ENCODE measurements at regions not wholly inside any gene's neighbourhood (a gene's known extent, or its start where the extent isn't known, plus 50 kb on each side); places are given as distances from the start of the nearest gene placed in this dataset.

GRCh38 chr11:81705283-81705682 is 1028.4 kb downstream of the FAM181B start:
- Histone ChIP-seq H3K27ac (ENCODE audit: low read depth, low read length) (no peak overlapping the region), H3K9me3 (ENCODE audit: control insufficient read depth, insufficient read depth, low read length) (peaks cover 2% of the 10 kb centered on the region), H3K36me3 (ENCODE audit: control insufficient read depth, insufficient read depth, low read length) (no peaks in the 10 kb centered on the region), H3K4me1 (ENCODE audit: control insufficient read depth, insufficient read depth, low read length) (no peaks in the 10 kb centered on the region), H3K27me3 (ENCODE audit: control insufficient read depth, insufficient read depth, low read length) (no peaks in the 10 kb centered on the region), H3K4me3 (ENCODE audit: low read depth, low read length) (no peak overlapping the region)
- DNase-seq (ENCODE audit: low read depth in 4 of 6, low spot score in 6 of 6) = no peak
- WGBS (ENCODE audit: insufficient coverage) = 83% methylated on average over 1 of the region's 3 CpGs

- Histone ChIP-seq H3K4me3 (ENCODE audit: low read depth, low read length) (no peak overlapping the region), H3K4me1 (ENCODE audit: control insufficient read depth, insufficient read depth, low read length) (no peaks in the 10 kb centered on the region), H3K27me3 (ENCODE audit: control insufficient read depth, insufficient read depth, low read length) (no peaks in the 10 kb centered on the region), H3K9me3 (ENCODE audit: control insufficient read depth, insufficient read depth, low read length) (peaks cover 9% of the 10 kb centered on the region), H3K27ac (ENCODE audit: low read depth, low read length) (no peak overlapping the region), H3K36me3 (ENCODE audit: control insufficient read depth, insufficient read depth, low read length) (no peaks in the 10 kb centered on the region)
- WGBS (ENCODE audit: insufficient coverage) = no CpG with 5 or more reads among the region's 1 CpG
- DNase-seq (ENCODE audit: low read depth in 4 of 6, low spot score in 6 of 6) = peak in 1 of 6 donors; percentile 16
Observed at GRCh38 chr11:81700076-81700475, 1033.6 kb downstream of the FAM181B start.

DNA sequence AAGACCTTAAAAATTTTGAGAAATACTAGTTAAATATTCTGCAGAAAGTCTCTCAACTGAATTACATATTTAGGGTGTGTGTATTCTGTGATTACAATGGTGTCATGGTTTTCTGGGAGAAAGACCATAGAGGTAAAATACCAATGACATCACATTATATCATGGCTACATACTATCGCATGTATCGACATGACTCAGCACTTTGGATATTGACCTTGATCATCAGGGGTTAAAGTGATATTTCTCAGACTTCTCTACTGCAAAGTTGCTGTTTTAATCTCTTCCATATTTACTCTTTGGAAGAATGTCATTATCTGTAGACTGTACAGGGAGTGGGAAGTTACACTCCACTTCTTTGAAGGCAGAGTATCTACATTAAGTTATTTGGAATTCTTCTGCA is 1046.6 kb downstream of the FAM181B start:
- no peak for DNase-seq (ENCODE audit: low read depth in 4 of 6, low spot score in 6 of 6)
- H3K4me1 ChIP-seq (ENCODE audit: control insufficient read depth, insufficient read depth, low read length) = no peaks in the 10 kb centered on the region
- no peaks in the 10 kb centered on the region for H3K9me3 ChIP-seq (ENCODE audit: control insufficient read depth, insufficient read depth, low read length)
- H3K36me3 ChIP-seq (ENCODE audit: control insufficient read depth, insufficient read depth, low read length) = no peaks in the 10 kb centered on the region
- H3K27me3 ChIP-seq (ENCODE audit: control insufficient read depth, insufficient read depth, low read length) = no peaks in the 10 kb centered on the region
- no CpG with 5 or more reads among the region's 2 CpGs for WGBS (ENCODE audit: insufficient coverage)
- H3K4me3 ChIP-seq (ENCODE audit: low read depth, low read length) = no peak overlapping the region
- H3K27ac ChIP-seq (ENCODE audit: low read depth, low read length) = no peak overlapping the region

GRCh38 chr11:81674211-81674610 is 1059.5 kb downstream of the FAM181B start:
- H3K4me1 ChIP-seq (ENCODE audit: control insufficient read depth, insufficient read depth, low read length) = no peaks in the 10 kb centered on the region
- no peak overlapping the region for H3K4me3 ChIP-seq (ENCODE audit: low read depth, low read length)
- H3K9me3 ChIP-seq (ENCODE audit: control insufficient read depth, insufficient read depth, low read length) = no peaks in the 10 kb centered on the region
- 93% methylated on average over 2 of the region's 3 CpGs for WGBS (ENCODE audit: insufficient coverage)
- no peaks in the 10 kb centered on the region for H3K36me3 ChIP-seq (ENCODE audit: control insufficient read depth, insufficient read depth, low read length)
- H3K27ac ChIP-seq (ENCODE audit: low read depth, low read length) = no peak overlapping the region
- no peak for DNase-seq (ENCODE audit: low read depth in 4 of 6, low spot score in 6 of 6)
- no peaks in the 10 kb centered on the region for H3K27me3 ChIP-seq (ENCODE audit: control insufficient read depth, insufficient read depth, low read length)

DNA sequence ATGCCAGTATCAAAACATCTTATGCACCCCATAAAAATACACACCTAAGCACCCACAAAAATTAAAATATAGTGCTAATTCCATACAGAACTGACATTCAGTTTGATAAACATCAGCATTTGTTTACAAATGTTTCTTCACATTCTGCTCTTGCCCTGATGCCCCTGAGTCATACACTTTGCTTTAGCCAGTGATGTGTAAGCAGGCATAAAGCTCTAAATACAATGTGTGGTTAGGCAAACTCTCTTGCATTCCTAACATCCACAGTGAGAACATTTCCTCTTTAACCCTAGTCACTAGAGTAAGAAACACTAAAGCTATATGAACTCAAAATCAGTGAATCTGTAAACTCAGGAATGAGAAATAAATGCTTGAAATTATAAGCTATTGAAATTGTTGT is 1060.7 kb downstream of the FAM181B start:
- DNase-seq (ENCODE audit: low read depth in 4 of 6, low spot score in 6 of 6) = no peak
- Histone ChIP-seq H3K9me3 (ENCODE audit: control insufficient read depth, insufficient read depth, low read length) (no peaks in the 10 kb centered on the region), H3K27me3 (ENCODE audit: control insufficient read depth, insufficient read depth, low read length) (no peaks in the 10 kb centered on the region), H3K27ac (ENCODE audit: low read depth, low read length) (no peak overlapping the region), H3K4me1 (ENCODE audit: control insufficient read depth, insufficient read depth, low read length) (no peaks in the 10 kb centered on the region), H3K4me3 (ENCODE audit: low read depth, low read length) (no peak overlapping the region), H3K36me3 (ENCODE audit: control insufficient read depth, insufficient read depth, low read length) (no peaks in the 10 kb centered on the region)

DNA sequence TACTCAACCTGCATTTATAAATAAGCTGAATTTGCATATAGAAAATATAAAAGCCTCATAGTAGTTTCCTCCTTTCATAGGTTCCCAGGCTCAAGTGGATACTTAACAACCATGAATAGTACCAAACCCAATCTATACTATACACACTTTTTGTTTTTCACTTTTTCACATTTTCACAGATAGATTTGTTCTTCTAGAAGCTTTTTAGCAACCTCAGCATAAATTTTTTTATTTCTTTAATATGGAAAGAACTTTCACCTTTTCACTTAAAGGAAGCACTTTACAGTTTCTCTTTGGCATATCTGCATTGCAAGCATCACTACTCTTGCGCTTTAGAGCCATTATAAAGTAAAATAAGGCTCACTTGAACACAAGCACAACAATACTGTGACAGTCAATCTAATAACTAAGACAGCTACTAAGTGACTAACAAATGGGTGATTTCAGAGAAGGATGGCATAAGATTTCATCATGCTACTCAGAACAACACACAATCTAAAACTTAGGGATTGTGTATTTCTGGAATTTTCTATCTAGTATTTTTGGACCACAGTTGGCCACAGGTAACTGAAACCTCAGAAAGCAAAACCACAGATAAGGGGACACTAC is 1063.6 kb downstream of the FAM181B start:
- H3K27me3 ChIP-seq (ENCODE audit: control insufficient read depth, insufficient read depth, low read length) = no peaks in the 10 kb centered on the region
- WGBS (ENCODE audit: insufficient coverage) = no CpG with 5 or more reads among the region's 1 CpG
- no peaks in the 10 kb centered on the region for H3K36me3 ChIP-seq (ENCODE audit: control insufficient read depth, insufficient read depth, low read length)
- no peaks in the 10 kb centered on the region for H3K9me3 ChIP-seq (ENCODE audit: control insufficient read depth, insufficient read depth, low read length)
- DNase-seq (ENCODE audit: low read depth in 4 of 6, low spot score in 6 of 6) = no peak
- H3K4me1 ChIP-seq (ENCODE audit: control insufficient read depth, insufficient read depth, low read length) = no peaks in the 10 kb centered on the region
- no peak overlapping the region for H3K4me3 ChIP-seq (ENCODE audit: low read depth, low read length)
- no peak overlapping the region for H3K27ac ChIP-seq (ENCODE audit: low read depth, low read length)

GRCh38 chr11:81658722-81659121 is 1074.9 kb downstream of the FAM181B start:
- H3K4me3 ChIP-seq (ENCODE audit: low read depth, low read length) = no peak overlapping the region
- H3K36me3 ChIP-seq (ENCODE audit: control insufficient read depth, insufficient read depth, low read length) = no peaks in the 10 kb centered on the region
- H3K9me3 ChIP-seq (ENCODE audit: control insufficient read depth, insufficient read depth, low read length) = peaks cover 8% of the 10 kb centered on the region
- DNase-seq (ENCODE audit: low read depth in 4 of 6, low spot score in 6 of 6) = no peak
- H3K27ac ChIP-seq (ENCODE audit: low read depth, low read length) = no peak overlapping the region
- WGBS (ENCODE audit: insufficient coverage) = 50% methylated on average over 1 of the region's 1 CpG
- H3K4me1 ChIP-seq (ENCODE audit: control insufficient read depth, insufficient read depth, low read length) = no peaks in the 10 kb centered on the region
- H3K27me3 ChIP-seq (ENCODE audit: control insufficient read depth, insufficient read depth, low read length) = no peaks in the 10 kb centered on the region

GRCh38 chr11:81655351-81655750 is 1078.3 kb downstream of the FAM181B start:
- DNase-seq (ENCODE audit: low read depth in 4 of 6, low spot score in 6 of 6) = no peak

DNA sequence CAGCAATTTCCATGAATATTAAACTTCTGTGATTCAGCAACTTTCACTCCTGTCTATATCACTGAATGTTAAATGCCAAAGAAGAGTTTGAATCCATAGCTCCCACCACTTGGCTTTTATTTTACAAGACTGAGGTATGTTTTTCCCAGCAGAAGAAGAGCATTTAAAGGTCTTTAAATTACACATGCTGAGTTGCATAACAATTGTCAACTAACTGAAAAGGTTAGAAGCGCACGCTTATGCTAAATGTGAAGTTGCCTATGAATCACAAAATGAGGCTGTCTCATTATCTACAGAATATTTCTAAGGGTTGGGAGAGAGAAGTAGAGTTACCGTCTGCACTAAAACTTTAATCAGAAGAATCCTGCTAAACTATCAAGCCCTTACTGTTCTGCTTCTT is 1086.3 kb downstream of the FAM181B start:
- Histone ChIP-seq H3K27ac (ENCODE audit: low read depth, low read length) (no peak overlapping the region), H3K4me3 (ENCODE audit: low read depth, low read length) (peak overlapping the region; percentile 41), H3K36me3 (ENCODE audit: control insufficient read depth, insufficient read depth, low read length) (no peaks in the 10 kb centered on the region), H3K4me1 (ENCODE audit: control insufficient read depth, insufficient read depth, low read length) (peaks cover 6% of the 10 kb centered on the region), H3K27me3 (ENCODE audit: control insufficient read depth, insufficient read depth, low read length) (no peaks in the 10 kb centered on the region), H3K9me3 (ENCODE audit: control insufficient read depth, insufficient read depth, low read length) (no peaks in the 10 kb centered on the region)
- WGBS (ENCODE audit: insufficient coverage) = no CpG with 5 or more reads among the region's 3 CpGs
- no peak for DNase-seq (ENCODE audit: low read depth in 4 of 6, low spot score in 6 of 6)

More at GRCh38 chr11:81655351-81655750, 1078.3 kb downstream of the FAM181B start:
- no peaks in the 10 kb centered on the region for H3K27me3 ChIP-seq (ENCODE audit: control insufficient read depth, insufficient read depth, low read length)
- no peaks in the 10 kb centered on the region for H3K36me3 ChIP-seq (ENCODE audit: control insufficient read depth, insufficient read depth, low read length)
- no peaks in the 10 kb centered on the region for H3K4me1 ChIP-seq (ENCODE audit: control insufficient read depth, insufficient read depth, low read length)
- no peak overlapping the region for H3K4me3 ChIP-seq (ENCODE audit: low read depth, low read length)
- no peak overlapping the region for H3K27ac ChIP-seq (ENCODE audit: low read depth, low read length)
- H3K9me3 ChIP-seq (ENCODE audit: control insufficient read depth, insufficient read depth, low read length) = peaks cover 8% of the 10 kb centered on the region

GRCh38 chr11:81644239-81644840 is 1089.3 kb downstream of the FAM181B start:
- Histone ChIP-seq H3K9me3 (ENCODE audit: control insufficient read depth, insufficient read depth, low read length) (no peaks in the 10 kb centered on the region), H3K36me3 (ENCODE audit: control insufficient read depth, insufficient read depth, low read length) (no peaks in the 10 kb centered on the region), H3K27me3 (ENCODE audit: control insufficient read depth, insufficient read depth, low read length) (no peaks in the 10 kb centered on the region), H3K4me3 (ENCODE audit: low read depth, low read length) (no peak overlapping the region), H3K4me1 (ENCODE audit: control insufficient read depth, insufficient read depth, low read length) (peaks cover 6% of the 10 kb centered on the region), H3K27ac (ENCODE audit: low read depth, low read length) (no peak overlapping the region)
- no CpG with 5 or more reads among the region's 1 CpG for WGBS (ENCODE audit: insufficient coverage)
- DNase-seq (ENCODE audit: low read depth in 4 of 6, low spot score in 6 of 6) = peak in 4 of 6 donors; percentile 24 to 78 (median 40)

All from spinal cord (tissue), 9 donors.